ENCODE measurements at regions not wholly inside any gene's neighbourhood (a gene's known extent, or its start where the extent isn't known, plus 50 kb on each side); places are given as distances from the start of the nearest gene placed in this dataset.

DNA sequence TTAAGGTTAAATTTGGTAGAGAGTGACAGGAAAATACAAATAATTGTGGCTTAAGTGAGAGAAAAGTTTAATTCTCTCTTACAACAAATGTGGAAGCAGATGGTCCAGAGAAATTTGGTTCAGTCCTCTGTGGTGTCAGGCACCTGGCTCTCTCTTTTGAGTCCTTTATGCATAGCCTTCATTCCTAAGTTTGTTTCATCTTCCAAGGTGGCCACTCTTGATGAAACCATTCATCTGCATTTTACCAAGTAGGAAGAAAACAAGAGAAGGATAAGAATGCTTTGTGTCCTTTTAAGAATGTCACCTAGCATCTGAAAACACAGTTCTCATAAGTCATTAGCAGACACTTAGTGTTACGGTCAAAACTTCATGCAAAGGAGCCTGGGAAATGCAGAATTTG lies 442.5 kb downstream of the CCER1 start:
- no peaks in the 10 kb centered on the region for H3K36me3 Mint-ChIP-seq (ENCODE audit: low read depth)
- no peak overlapping the region for H3K4me3 Mint-ChIP-seq
- H3K4me1 Mint-ChIP-seq (ENCODE audit: low read depth), result peaks cover 1% of the 10 kb centered on the region
- no peaks in the 10 kb centered on the region for H3K9me3 Mint-ChIP-seq
- H3K27me3 Mint-ChIP-seq (ENCODE audit: low read depth), result no peaks in the 10 kb centered on the region
- no peak overlapping the region for H3K27ac Mint-ChIP-seq

GRCh38 chr12:90510948-90511347 lies 444.0 kb downstream of the CCER1 start:
- no peaks in the 10 kb centered on the region for H3K27me3 Mint-ChIP-seq (ENCODE audit: low read depth)
- H3K4me1 Mint-ChIP-seq (ENCODE audit: low read depth), result peaks cover 1% of the 10 kb centered on the region
- no peaks in the 10 kb centered on the region for H3K36me3 Mint-ChIP-seq (ENCODE audit: low read depth)
- no peak overlapping the region for H3K27ac Mint-ChIP-seq
- no peaks in the 10 kb centered on the region for H3K9me3 Mint-ChIP-seq
- no peak overlapping the region for H3K4me3 Mint-ChIP-seq

GRCh38 chr12:90504806-90505205 lies 450.2 kb downstream of the CCER1 start:
- Mint-ChIP-seq H3K27ac (no peak overlapping the region), H3K9me3 (no peaks in the 10 kb centered on the region), H3K27me3 (ENCODE audit: low read depth) (no peaks in the 10 kb centered on the region), H3K36me3 (ENCODE audit: low read depth) (no peaks in the 10 kb centered on the region), H3K4me3 (no peak overlapping the region), H3K4me1 (ENCODE audit: low read depth) (no peaks in the 10 kb centered on the region)

DNA sequence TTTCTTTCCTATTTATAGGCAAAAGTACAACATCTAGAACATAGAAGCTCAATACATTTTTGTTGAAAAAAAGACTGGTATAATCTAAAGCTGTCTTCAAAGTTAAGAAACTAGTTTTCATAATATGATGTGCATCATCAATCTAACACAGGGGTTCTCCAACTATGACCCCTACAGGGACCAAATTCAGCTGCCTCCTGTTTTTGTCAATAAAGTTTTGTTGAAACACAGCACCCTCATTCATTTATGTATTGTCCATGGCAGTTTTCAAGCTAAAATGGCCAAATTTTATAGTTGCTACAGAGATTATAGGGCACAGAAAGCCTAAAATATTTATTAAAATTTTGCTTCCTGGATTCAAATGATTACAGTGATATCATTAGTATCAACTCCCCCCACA lies 452.9 kb downstream of the CCER1 start:
- no peaks in the 10 kb centered on the region for H3K27me3 Mint-ChIP-seq (ENCODE audit: low read depth)
- no peaks in the 10 kb centered on the region for H3K4me1 Mint-ChIP-seq (ENCODE audit: low read depth)
- H3K36me3 Mint-ChIP-seq (ENCODE audit: low read depth), result no peaks in the 10 kb centered on the region
- no peaks in the 10 kb centered on the region for H3K9me3 Mint-ChIP-seq
- no peak overlapping the region for H3K27ac Mint-ChIP-seq
- H3K4me3 Mint-ChIP-seq, result no peak overlapping the region

- no peaks in the 10 kb centered on the region for H3K36me3 Mint-ChIP-seq (ENCODE audit: low read depth)
Measured at GRCh38 chr12:90501412-90501811, 453.6 kb downstream of the CCER1 start.

DNA sequence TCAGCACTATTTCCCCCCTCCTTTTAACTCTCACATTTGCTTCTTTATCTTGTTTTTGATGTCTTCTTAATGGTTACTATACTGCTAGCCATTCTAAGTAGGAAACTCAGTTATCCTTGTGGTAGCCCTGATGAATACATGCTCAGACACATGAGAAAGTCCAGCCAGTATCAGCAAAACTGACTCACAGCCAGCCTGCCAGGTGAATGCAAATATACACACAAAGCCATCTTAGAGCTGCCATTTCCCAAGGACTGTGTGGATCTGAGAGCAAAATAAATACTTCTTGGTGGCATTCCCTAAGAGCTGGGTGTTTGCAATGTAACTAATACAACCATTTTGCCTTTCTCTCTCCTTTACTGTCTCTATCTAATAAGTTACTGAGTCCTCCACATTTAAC lies 455.2 kb downstream of the CCER1 start:
- Mint-ChIP-seq H3K4me3 (no peak overlapping the region), H3K36me3 (ENCODE audit: low read depth) (no peaks in the 10 kb centered on the region), H3K9me3 (no peaks in the 10 kb centered on the region), H3K27me3 (ENCODE audit: low read depth) (no peaks in the 10 kb centered on the region), H3K4me1 (ENCODE audit: low read depth) (no peaks in the 10 kb centered on the region), H3K27ac (no peak overlapping the region)

More at GRCh38 chr12:90501412-90501811, 453.6 kb downstream of the CCER1 start:
- Mint-ChIP-seq H3K4me3 (no peak overlapping the region), H3K27ac (no peak overlapping the region), H3K4me1 (ENCODE audit: low read depth) (no peaks in the 10 kb centered on the region), H3K27me3 (ENCODE audit: low read depth) (no peaks in the 10 kb centered on the region), H3K9me3 (no peaks in the 10 kb centered on the region)

DNA sequence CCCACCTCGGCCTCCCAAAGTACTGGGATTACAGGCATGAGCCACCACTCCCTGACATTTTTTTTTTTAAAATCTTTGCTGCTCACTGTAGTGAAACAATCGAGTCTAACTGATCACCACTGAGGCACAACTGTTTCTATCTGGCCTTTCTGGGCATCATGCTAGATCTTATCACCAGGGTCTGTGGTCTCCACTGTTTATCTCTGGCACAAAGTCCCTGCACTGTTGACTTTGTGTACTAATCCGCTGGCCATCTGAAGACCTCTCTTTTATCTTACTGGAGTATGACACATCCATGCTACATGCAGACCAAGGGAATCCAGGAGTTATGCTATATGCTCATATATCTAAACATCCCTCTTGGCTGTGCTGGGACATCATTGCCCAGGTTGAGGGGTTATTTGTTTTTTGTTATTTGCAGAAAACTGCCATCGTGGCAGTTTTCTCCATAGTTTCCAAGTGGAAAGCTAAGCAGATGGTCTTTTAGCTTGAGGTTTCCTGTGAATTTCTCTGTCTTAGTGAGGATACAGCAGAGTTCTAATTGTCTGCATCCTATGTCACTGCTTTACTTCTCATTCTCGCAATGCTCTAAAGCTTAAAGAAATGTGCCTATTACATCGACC lies 456.9 kb downstream of the CCER1 start:
- Mint-ChIP-seq H3K4me1 (ENCODE audit: low read depth) (no peaks in the 10 kb centered on the region), H3K36me3 (ENCODE audit: low read depth) (no peaks in the 10 kb centered on the region), H3K9me3 (no peaks in the 10 kb centered on the region), H3K27me3 (ENCODE audit: low read depth) (no peaks in the 10 kb centered on the region), H3K4me3 (no peak overlapping the region), H3K27ac (no peak overlapping the region)

DNA sequence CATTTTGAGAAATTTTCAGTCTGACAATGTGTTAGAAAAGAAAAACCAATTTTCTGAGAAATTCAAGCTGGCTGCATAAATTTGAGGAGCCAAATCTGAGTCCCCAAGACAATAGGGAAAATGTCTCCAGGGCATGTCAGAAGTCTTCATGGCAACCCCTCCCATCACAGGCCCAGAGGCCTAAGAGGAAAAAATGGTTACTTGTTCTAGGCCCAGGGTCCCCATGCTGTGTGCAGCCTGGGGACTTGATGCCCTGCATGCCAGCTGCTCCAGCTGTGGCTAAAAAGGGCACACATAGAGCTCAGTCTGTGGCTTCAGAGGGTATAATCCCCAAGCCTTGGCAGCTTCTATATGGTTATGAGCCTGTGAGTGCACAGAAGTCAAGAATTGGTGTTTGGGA lies 464.6 kb downstream of the CCER1 start:
- Mint-ChIP-seq H3K27me3 (ENCODE audit: low read depth) (no peaks in the 10 kb centered on the region), H3K9me3 (peaks cover 5% of the 10 kb centered on the region), H3K27ac (no peak overlapping the region), H3K4me3 (no peak overlapping the region), H3K4me1 (ENCODE audit: low read depth) (no peaks in the 10 kb centered on the region), H3K36me3 (ENCODE audit: low read depth) (no peaks in the 10 kb centered on the region)

GRCh38 chr12:90489141-90489540 lies 465.8 kb downstream of the CCER1 start:
- Mint-ChIP-seq H3K9me3 (peaks cover 5% of the 10 kb centered on the region), H3K4me3 (no peak overlapping the region), H3K4me1 (ENCODE audit: low read depth) (no peaks in the 10 kb centered on the region), H3K27ac (no peak overlapping the region), H3K36me3 (ENCODE audit: low read depth) (no peaks in the 10 kb centered on the region), H3K27me3 (ENCODE audit: low read depth) (no peaks in the 10 kb centered on the region)

DNA sequence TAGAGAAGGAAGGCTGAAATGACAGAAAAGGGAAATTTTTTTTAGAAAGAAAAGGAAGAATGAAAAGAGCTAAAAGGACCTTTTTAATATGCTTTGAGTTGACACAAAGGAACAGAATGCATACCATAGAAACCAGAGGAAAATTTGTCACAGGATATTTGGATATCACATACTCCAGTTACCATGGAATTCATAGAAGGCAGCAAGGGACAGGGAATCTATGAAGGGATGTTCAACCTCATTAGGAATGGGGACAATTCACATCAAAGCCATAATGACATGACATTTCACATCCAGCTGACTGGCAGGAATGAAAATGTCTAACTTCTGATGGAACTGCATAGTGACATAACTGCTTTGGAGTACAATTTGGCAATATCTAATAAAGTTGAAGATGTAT lies 469.4 kb downstream of the CCER1 start:
- H3K36me3 Mint-ChIP-seq (ENCODE audit: low read depth), result no peaks in the 10 kb centered on the region
- no peaks in the 10 kb centered on the region for H3K9me3 Mint-ChIP-seq
- H3K4me1 Mint-ChIP-seq (ENCODE audit: low read depth), result no peaks in the 10 kb centered on the region
- H3K4me3 Mint-ChIP-seq, result no peak overlapping the region
- no peak overlapping the region for H3K27ac Mint-ChIP-seq
- H3K27me3 Mint-ChIP-seq (ENCODE audit: low read depth), result no peaks in the 10 kb centered on the region

GRCh38 chr12:90484094-90484493 lies 470.9 kb downstream of the CCER1 start:
- H3K9me3 Mint-ChIP-seq, result no peaks in the 10 kb centered on the region
- no peaks in the 10 kb centered on the region for H3K4me1 Mint-ChIP-seq (ENCODE audit: low read depth)
- no peak overlapping the region for H3K27ac Mint-ChIP-seq
- H3K4me3 Mint-ChIP-seq, result no peak overlapping the region
- H3K27me3 Mint-ChIP-seq (ENCODE audit: low read depth), result no peaks in the 10 kb centered on the region
- no peaks in the 10 kb centered on the region for H3K36me3 Mint-ChIP-seq (ENCODE audit: low read depth)

DNA sequence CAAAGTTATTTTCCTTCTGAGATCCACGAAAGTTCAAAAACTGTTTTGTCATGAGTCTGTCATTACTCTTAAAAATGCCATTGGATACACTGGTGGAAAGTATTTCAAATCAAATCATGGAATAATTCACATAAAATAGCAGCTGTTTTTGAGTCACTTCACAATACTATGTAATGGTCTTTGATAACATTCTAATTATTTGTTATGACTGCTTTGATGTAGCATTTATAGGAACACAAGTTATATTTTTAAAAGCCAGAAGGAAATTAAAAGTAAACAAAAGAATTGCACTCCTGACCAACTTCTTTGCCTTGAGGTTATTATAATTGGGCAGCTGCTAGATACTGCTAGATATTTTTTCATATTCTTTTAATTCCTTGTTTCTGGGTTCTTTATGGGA lies 473.2 kb downstream of the CCER1 start:
- H3K4me1 Mint-ChIP-seq (ENCODE audit: low read depth), result no peaks in the 10 kb centered on the region
- no peaks in the 10 kb centered on the region for H3K9me3 Mint-ChIP-seq
- no peak overlapping the region for H3K4me3 Mint-ChIP-seq
- no peaks in the 10 kb centered on the region for H3K36me3 Mint-ChIP-seq (ENCODE audit: low read depth)
- no peaks in the 10 kb centered on the region for H3K27me3 Mint-ChIP-seq (ENCODE audit: low read depth)
- H3K27ac Mint-ChIP-seq, result no peak overlapping the region

GRCh38 chr12:90479237-90479636 lies 475.7 kb downstream of the CCER1 start:
- H3K36me3 Mint-ChIP-seq (ENCODE audit: low read depth), result no peaks in the 10 kb centered on the region
- no peaks in the 10 kb centered on the region for H3K9me3 Mint-ChIP-seq
- H3K27me3 Mint-ChIP-seq (ENCODE audit: low read depth), result no peaks in the 10 kb centered on the region
- no peaks in the 10 kb centered on the region for H3K4me1 Mint-ChIP-seq (ENCODE audit: low read depth)
- H3K27ac Mint-ChIP-seq, result no peak overlapping the region
- no peak overlapping the region for H3K4me3 Mint-ChIP-seq

GRCh38 chr12:90473831-90474230 lies 481.1 kb downstream of the CCER1 start:
- Mint-ChIP-seq H3K4me3 (no peak overlapping the region), H3K36me3 (ENCODE audit: low read depth) (no peaks in the 10 kb centered on the region), H3K27me3 (ENCODE audit: low read depth) (no peaks in the 10 kb centered on the region), H3K27ac (no peak overlapping the region), H3K4me1 (ENCODE audit: low read depth) (no peaks in the 10 kb centered on the region), H3K9me3 (no peaks in the 10 kb centered on the region)

DNA sequence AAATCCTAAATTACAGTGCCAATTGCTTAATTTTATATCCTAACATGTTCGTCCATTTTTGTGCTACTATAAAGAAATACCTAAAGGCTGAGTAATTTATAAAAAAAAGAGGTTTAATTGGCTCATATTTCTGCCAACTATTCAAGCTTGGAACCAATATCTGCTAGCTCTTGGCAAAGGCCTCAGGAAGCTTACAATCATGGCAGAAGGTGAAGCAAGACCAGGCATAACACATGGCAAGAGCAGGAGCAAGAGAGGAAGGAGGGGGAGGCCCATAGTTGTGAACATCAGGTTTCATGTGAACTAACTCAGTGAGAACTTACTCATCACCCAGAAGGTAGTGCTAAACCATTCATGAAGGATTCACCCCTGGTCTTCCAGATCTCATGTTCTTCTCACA lies 494.3 kb downstream of the CCER1 start:
- no peak overlapping the region for H3K27ac Mint-ChIP-seq
- no peaks in the 10 kb centered on the region for H3K9me3 Mint-ChIP-seq
- no peaks in the 10 kb centered on the region for H3K27me3 Mint-ChIP-seq (ENCODE audit: low read depth)
- no peaks in the 10 kb centered on the region for H3K36me3 Mint-ChIP-seq (ENCODE audit: low read depth)
- H3K4me1 Mint-ChIP-seq (ENCODE audit: low read depth), result no peaks in the 10 kb centered on the region
- H3K4me3 Mint-ChIP-seq, result no peak overlapping the region

DNA sequence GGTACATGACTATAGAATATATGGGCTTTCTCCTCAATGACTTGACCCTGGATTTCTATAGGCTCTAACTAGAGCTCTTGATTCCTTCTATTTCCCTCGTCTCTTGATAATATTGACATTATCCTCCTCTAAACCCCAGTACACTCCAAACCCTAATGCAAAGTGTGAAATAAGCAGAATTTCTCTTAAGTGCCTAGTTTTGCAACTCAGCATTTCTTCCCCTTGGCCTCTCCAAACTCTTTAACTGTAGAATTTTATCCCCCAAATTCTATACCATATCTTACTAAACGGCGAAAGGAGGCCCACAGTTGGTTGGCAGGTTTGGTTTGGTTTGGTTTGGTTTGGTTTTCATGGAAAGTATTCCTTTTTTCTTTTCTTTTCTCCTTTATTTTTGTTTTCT lies 498.7 kb downstream of the CCER1 start:
- no peak overlapping the region for H3K27ac Mint-ChIP-seq

More for the DNA sequence above, 498.7 kb downstream of the CCER1 start:
- Mint-ChIP-seq H3K27me3 (ENCODE audit: low read depth) (no peaks in the 10 kb centered on the region), H3K9me3 (no peaks in the 10 kb centered on the region), H3K4me1 (ENCODE audit: low read depth) (no peaks in the 10 kb centered on the region), H3K4me3 (no peak overlapping the region), H3K36me3 (ENCODE audit: low read depth) (no peaks in the 10 kb centered on the region)

Data from T-helper 1 cell treated with Interleukin-12 subunit alpha and Interleukin-12 subunit beta and Interleukin-4 antibody, amounts not matched to agents 30 μg/mL and 1 μg/mL, for 36 hours (primary cell).